AG04449 (cell line): ENCODE measurements at regions not wholly inside any gene's neighbourhood (a gene's known extent, or its start where the extent isn't known, plus 50 kb on each side); places are given as distances from the start of the nearest gene placed in this dataset.

Source experiments
- CTCF ChIA-PET: fragments of 350-600 bp; formaldehyde crosslinking; extraction: SDS; loops from one replicate; lab custom pipeline; 2021; ENCODE audit warnings: antibody characterized with exemption; lab: Yijun Ruan, JAX
- POLR2A ChIA-PET: fragments of 400-600, 350-600 bp; formaldehyde crosslinking; extraction: SDS; loops from one replicate; lab custom pipeline; 2020; ENCODE audit warnings: antibody characterized with exemption, inconsistent platforms; lab: Yijun Ruan, JAX
- DNase-seq: peaks from one replicate; pipeline ENCODE4 v3.0.0-alpha.2; 2010; ENCODE audit warnings: low read depth, low spot score
- H3K4me3 ChIP-seq: 2 replicates; pipeline ENCODE4 v1.5.1; 2011; ENCODE audit warnings: low read depth, mild to moderate bottlenecking, control low read depth, low read length
- TF ChIP-seq, protein P1 (sequence below): IDR thresholded peaks from one replicate; pipeline ENCODE4 v1.5.1; 2011; ENCODE audit warnings: mild to moderate bottlenecking, moderate library complexity, low read length, control low read depth, inconsistent platforms; ENCODE audit not compliant: insufficient read depth; ENCODE audit errors: missing control alignments

- POLR2A ChIA-PET = no interaction called here
- H3K4me3 ChIP-seq = no peak overlapping the region
- TF ChIP-seq, protein P1, sequence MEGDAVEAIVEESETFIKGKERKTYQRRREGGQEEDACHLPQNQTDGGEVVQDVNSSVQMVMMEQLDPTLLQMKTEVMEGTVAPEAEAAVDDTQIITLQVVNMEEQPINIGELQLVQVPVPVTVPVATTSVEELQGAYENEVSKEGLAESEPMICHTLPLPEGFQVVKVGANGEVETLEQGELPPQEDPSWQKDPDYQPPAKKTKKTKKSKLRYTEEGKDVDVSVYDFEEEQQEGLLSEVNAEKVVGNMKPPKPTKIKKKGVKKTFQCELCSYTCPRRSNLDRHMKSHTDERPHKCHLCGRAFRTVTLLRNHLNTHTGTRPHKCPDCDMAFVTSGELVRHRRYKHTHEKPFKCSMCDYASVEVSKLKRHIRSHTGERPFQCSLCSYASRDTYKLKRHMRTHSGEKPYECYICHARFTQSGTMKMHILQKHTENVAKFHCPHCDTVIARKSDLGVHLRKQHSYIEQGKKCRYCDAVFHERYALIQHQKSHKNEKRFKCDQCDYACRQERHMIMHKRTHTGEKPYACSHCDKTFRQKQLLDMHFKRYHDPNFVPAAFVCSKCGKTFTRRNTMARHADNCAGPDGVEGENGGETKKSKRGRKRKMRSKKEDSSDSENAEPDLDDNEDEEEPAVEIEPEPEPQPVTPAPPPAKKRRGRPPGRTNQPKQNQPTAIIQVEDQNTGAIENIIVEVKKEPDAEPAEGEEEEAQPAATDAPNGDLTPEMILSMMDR = no peak
- CTCF ChIA-PET = no interaction called here
- DNase-seq = no peak
Measured at GRCh38 chr2:16329421-16329820, 336.2 kb downstream of the CYRIA start.

DNA sequence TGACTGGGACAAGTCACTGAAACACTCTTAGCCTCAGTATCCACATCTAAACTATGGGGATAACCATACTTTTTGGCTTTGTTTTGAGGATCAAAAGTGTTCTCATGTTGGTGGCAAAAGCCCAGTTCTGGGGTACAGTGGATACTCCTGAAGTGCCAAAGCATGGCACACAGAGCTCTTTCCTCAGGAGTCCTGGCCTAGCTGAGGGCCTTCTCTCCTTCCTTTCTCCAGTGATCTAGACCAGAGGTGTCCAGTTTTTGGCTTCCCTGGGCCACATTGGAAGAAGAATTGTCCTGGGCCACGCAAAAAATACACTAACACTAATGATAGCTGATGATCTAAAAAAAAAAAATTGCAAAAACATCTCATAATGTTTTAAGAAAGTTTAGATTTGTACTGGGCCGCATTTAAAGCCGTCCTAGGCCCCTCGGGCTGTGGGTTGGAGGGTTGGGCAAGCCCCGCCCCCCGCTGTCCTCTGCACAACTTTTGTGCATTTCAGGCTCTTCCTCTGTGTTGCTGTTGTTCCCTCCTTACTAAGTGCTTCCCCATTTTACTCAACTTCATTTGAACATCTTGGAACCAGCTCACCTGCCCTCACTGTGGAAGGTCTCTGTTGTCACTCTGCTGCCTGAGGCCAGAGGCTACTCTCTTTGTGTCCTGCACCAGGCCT lies 337.0 kb downstream of the CYRIA start:
- TF ChIP-seq, protein P1 = no peak
- CTCF ChIA-PET = no interaction called here
- POLR2A ChIA-PET = no interaction called here
- H3K4me3 ChIP-seq = no peak overlapping the region
- DNase-seq = no peak

DNA sequence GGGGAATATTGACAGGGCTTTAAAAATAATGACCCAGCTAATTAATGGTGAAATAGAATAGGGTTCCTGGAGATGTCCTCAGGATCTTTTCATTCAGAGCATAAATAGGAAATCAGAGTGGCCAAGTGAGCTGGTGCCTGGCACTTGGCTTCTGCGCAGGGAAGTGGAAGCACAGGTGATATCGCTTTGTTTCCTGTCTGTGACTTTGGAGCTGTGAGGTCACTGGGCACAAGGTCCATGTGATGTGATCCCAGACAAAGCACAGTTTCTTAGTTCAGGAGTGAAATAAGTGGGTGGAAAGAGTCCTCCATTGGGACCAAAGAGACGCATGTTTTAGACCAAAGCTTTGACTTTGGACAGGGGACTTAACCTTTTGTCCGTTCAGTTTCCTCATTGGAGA lies 338.3 kb downstream of the CYRIA start:
- ChIA-PET CTCF (interaction anchor here (0.8 kb wide), 1 partner anchor 15 kb away, joined by 3 read pairs; no protein-coding TSS in a partner anchor), POLR2A (no interaction called here)
- TF ChIP-seq, protein P1 = no peak
- H3K4me3 ChIP-seq = no peak overlapping the region
- DNase-seq = no peak

DNA sequence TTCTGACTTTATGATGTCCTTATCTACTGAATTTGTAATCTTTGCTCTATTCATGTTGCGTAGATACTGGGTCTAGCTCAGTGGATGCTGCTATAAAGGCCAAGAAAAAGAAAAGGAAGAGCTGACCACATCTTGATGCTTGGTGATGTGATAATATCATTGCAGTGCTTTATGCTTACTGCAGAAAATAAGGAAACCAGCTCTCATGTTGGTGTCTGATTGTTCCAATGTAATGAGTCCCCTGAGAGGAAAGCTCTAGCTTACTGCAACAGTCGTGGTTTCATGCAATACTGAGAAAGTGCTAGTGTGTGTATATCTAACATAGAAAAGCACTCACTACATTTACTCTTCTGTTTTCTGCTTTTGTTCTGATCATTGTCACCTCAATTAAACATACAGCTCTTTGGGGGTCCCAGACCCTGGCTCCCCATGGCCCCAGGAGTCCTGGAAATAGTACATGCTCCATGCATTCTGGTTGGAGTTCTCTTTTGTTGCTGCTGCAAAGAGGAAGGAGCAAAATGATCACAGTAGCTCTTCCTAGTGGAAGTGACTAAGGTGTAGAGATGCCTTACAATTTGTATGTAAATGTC lies 338.8 kb downstream of the CYRIA start:
- no peak for DNase-seq
- CTCF ChIA-PET = interaction anchor here (0.8 kb wide), 1 partner anchor 15 kb away, joined by 3 read pairs; no protein-coding TSS in a partner anchor

GRCh38 chr2:16325976-16326510 lies 339.6 kb downstream of the CYRIA start:
- CTCF ChIA-PET = no interaction called here
- TF ChIP-seq, protein P1 = no peak
- no peak overlapping the region for H3K4me3 ChIP-seq
- DNase-seq = no peak
- POLR2A ChIA-PET = no interaction called here

More for the DNA sequence above, 338.8 kb downstream of the CYRIA start:
- POLR2A ChIA-PET = no interaction called here
- TF ChIP-seq, protein P1 = no peak
- H3K4me3 ChIP-seq = no peak overlapping the region

GRCh38 chr2:16325016-16325975 lies 340.3 kb downstream of the CYRIA start:
- TF ChIP-seq, protein P1 = no peak
- DNase-seq = no peak
- H3K4me3 ChIP-seq = no peak overlapping the region
- CTCF ChIA-PET = no interaction called here
- POLR2A ChIA-PET = no interaction called here
